Gastroesophageal sphincter (tissue), 4 donors: ENCODE measurements at regions not wholly inside any gene's neighbourhood (a gene's known extent, or its start where the extent isn't known, plus 50 kb on each side); places are given as distances from the start of the nearest gene placed in this dataset.

Source experiments
- ATAC-seq: fragments of 150-250 bp; one replicate; pipeline ENCODE4 v1.9.1; 2016; ENCODE audit warnings: mild to moderate bottlenecking, moderate library complexity
- H3K27ac ChIP-seq, 4 donors: fragments of 200-600 bp; sonication (generic) in 3 of 4; 1 replicate in 3 of 4; 2 replicates in 1 of 4; pipeline ENCODE4 v1.5.1; 2016 to 2019
- H3K27me3 ChIP-seq: fragments of 200-600 bp; sonication (generic); one replicate; pipeline ENCODE4 v1.5.1; 2019
- H3K36me3 ChIP-seq, 2 donors: fragments of 200-600 bp; sonication (generic); one replicate each; pipeline ENCODE4 v1.5.1; 2019; ENCODE audit warnings: control low read depth in 1 of 2
- H3K4me1 ChIP-seq, 3 donors: fragments of 200-600 bp; sonication (generic); 1 replicate in 2 of 3; 2 replicates in 1 of 3; pipeline ENCODE4 v1.5.1; 2016 to 2019; ENCODE audit warnings: control low read depth in 2 of 3
- H3K4me3 ChIP-seq, 2 donors: fragments of 200-600 bp; sonication (generic); one replicate each; pipeline ENCODE4 v1.5.1; 2019; ENCODE audit warnings: mild to moderate bottlenecking in 1 of 2, moderate library complexity in 1 of 2
- H3K9me3 ChIP-seq, 3 donors: fragments of 200-600 bp; sonication (generic); one replicate each; pipeline ENCODE4 v1.5.1; 2017 to 2019; ENCODE audit warnings: control low read depth in 2 of 3
- CTCF ChIP-seq, 4 experiments: fragments of 200-600 bp in 2 of 4; fragments of 450-650 bp in 2 of 4; sonication (generic) in 1 of 4; IDR thresholded peaks; one replicate each; pipeline ENCODE4 v1.5.1; 2017 to 2019; ENCODE audit warnings: antibody characterized with exemption in 4 of 4, mild to moderate bottlenecking in 2 of 4, moderate library complexity in 2 of 4
- EP300 ChIP-seq: sonication (generic); formaldehyde crosslinking; IDR thresholded peaks from one replicate; pipeline ENCODE4 v1.6.1; 2017; ENCODE audit warnings: antibody characterized with exemption, mild to moderate bottlenecking
- POLR2A ChIP-seq, 2 donors: fragments of 450-650 bp; IDR thresholded peaks; one replicate each; pipeline ENCODE4 v1.6.1; 2017; ENCODE audit warnings: antibody characterized with exemption in 2 of 2, mild to moderate bottlenecking in 2 of 2, moderate library complexity in 1 of 2
- POLR2AphosphoS5 ChIP-seq: sonication (generic); formaldehyde crosslinking; IDR thresholded peaks from one replicate; pipeline ENCODE4 v1.6.1; 2017; ENCODE audit warnings: antibody characterized with exemption
- WGBS, 2 donors: methylation state at CpG; one replicate each; pipeline ENCODE4 v1.1.5; 2018; ENCODE audit warnings: low coverage in 1 of 2; 5-methylcytosine and 5-hydroxymethylcytosine counted together

GRCh38 chrX:78388663-78389062 lies 61.3 kb upstream of the CYSLTR1 start:
- Histone ChIP-seq H3K4me1 (no peaks in the 10 kb centered on the region), H3K9me3 (peaks cover 0 to 1% (median 0%) of the 10 kb centered on the region in 3 donors), H3K27me3 (no peaks in the 10 kb centered on the region), H3K27ac (no peak overlapping the region), H3K4me3 (no peak overlapping the region), H3K36me3 (no peaks in the 10 kb centered on the region)
- TF ChIP-seq EP300 = no peak
- TF ChIP-seq POLR2A (IDR thresholded peaks at IDR 0.05) = no peak
- no peak for TF ChIP-seq POLR2AphosphoS5
- TF ChIP-seq CTCF (IDR thresholded peaks at IDR 0.05) = no peak
- ATAC-seq = no peak
- WGBS, 2 donors = 60 to 86% methylated on average over 1 of the region's 2 CpGs

DNA sequence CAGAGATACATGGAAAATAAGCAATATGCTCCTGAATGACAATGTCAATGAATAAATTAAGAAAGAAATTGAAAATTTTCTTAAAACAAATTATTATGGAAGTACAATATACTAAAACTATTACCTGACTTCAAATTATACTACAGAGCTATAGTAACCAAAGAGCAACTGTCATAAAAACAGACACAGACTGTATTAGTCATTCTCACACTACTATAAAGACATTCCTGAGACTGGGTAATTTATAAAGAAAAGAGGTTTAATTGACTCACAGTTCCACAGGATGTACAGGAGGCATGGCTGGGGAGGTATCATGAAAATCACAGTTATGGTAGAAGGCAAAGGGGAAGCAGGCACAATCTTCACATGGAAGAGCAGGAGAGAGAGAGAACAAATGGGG lies 60.0 kb upstream of the CYSLTR1 start:
- no peak for TF ChIP-seq EP300
- no peak for TF ChIP-seq POLR2AphosphoS5
- TF ChIP-seq POLR2A (IDR thresholded peaks at IDR 0.05) = no peak
- no peak for TF ChIP-seq CTCF (IDR thresholded peaks at IDR 0.05)

DNA sequence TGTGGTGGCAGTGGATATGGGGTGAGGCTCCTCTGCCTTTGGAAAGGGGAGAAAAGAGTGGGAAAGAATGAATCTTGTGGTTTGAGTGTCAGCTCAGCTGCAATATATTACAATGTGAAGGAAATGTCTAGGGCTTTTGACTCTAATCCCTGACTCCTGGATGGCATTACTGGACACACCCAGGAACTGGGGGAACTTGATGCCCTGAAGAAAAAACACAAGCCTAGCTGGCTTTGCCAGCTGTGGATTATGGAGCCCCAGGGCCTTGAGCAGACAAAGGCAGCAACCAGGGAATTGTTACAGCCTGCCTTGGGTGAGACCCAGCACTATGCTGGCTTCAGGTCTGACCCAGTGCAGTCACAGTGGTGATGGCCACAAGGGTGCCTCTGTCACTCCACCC lies 57.1 kb upstream of the CYSLTR1 start:
- Histone ChIP-seq H3K27me3 (no peaks in the 10 kb centered on the region), H3K4me3 (no peak overlapping the region), H3K4me1 (peaks cover 0 to under 1% (median 0%) of the 10 kb centered on the region in 3 donors), H3K27ac (no peak overlapping the region), H3K9me3 (peaks cover 0 to 1% (median 0%) of the 10 kb centered on the region in 3 donors), H3K36me3 (no peaks in the 10 kb centered on the region)
- TF ChIP-seq POLR2AphosphoS5 (no peak), CTCF (IDR thresholded peaks at IDR 0.05) (no peak), EP300 (no peak), POLR2A (IDR thresholded peaks at IDR 0.05) (no peak)
- no peak for ATAC-seq

More for the DNA sequence above, 60.0 kb upstream of the CYSLTR1 start:
- H3K27me3 ChIP-seq = no peaks in the 10 kb centered on the region
- H3K9me3 ChIP-seq = peaks cover 0 to 1% (median 0%) of the 10 kb centered on the region in 3 donors
- no peak overlapping the region for H3K4me3 ChIP-seq
- no peak overlapping the region for H3K27ac ChIP-seq
- H3K36me3 ChIP-seq = no peaks in the 10 kb centered on the region
- no peak for ATAC-seq
- H3K4me1 ChIP-seq = no peaks in the 10 kb centered on the region

DNA sequence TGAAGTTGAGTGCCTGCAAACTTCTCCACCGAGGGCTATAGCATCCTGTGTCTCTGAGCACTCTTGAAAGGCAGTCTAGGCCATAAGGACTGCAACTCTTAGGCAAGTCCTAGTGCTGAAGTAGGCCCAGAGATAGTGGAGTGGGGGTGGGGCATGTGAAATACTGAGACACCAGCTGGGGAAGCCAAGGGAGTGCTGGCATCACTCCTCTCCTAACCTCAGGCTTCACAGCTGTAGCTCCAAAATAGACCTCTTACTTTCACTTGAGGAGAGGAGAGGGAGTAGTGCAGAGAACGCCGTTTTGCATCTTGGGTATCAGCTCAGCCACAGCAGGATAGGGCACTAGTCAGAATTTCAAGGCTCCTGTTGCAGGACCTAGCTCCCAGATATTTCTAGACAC lies 56.2 kb upstream of the CYSLTR1 start:
- no peaks in the 10 kb centered on the region for H3K27me3 ChIP-seq
- ATAC-seq = no peak
- no CpG with 5 or more reads among the region's 3 CpGs for WGBS, 2 donors
- no peak for TF ChIP-seq EP300
- TF ChIP-seq POLR2AphosphoS5 = no peak
- no peak for TF ChIP-seq POLR2A (IDR thresholded peaks at IDR 0.05)
- no peak for TF ChIP-seq CTCF (IDR thresholded peaks at IDR 0.05)
- H3K4me1 ChIP-seq = peaks cover 0 to 9% (median 0%) of the 10 kb centered on the region in 3 donors
- no peaks in the 10 kb centered on the region for H3K36me3 ChIP-seq
- H3K9me3 ChIP-seq = peaks cover 0 to 1% (median 0%) of the 10 kb centered on the region in 3 donors
- no peak overlapping the region for H3K4me3 ChIP-seq
- no peak overlapping the region for H3K27ac ChIP-seq

DNA sequence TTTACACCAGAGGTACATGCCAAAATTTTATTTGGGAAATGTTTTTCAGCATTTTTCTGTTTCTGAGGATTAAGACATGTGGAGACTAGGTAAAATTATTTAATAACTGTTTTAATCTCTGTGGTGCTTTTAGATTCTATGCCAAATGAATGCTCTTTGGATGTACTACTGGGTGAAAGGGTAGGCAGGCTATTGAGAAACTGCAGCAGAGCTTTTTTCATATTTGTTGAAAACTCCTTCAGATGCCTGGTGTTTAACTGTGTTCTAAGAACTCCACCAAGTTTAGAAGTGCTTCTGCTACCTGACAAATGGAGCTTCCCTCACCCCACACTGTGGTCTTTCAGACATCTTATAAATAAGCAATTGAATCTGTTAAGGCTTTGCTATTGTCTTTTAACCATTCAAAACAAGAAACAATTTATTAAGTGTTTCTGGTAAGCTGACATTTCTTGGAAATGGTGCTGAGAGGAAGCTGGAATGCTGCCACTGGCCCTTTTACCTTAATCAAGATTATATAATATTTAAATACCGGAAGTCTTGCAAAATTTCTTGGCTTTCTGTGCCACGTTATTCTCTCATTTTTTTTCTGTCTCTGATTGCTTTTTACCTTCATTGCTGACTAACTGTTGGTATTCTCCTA lies 51.2 kb upstream of the CYSLTR1 start:
- no peaks in the 10 kb centered on the region for H3K36me3 ChIP-seq
- H3K27ac ChIP-seq = peak overlapping the region in 3 of 4 donors; percentile 13 to 60 (median 41)
- 11 to 28% methylated on average over 2 of the region's 2 CpGs for WGBS, 2 donors
- TF ChIP-seq CTCF (IDR thresholded peaks at IDR 0.05) (no peak), POLR2AphosphoS5 (peak; percentile 29), EP300 (no peak), POLR2A (IDR thresholded peaks at IDR 0.05) (no peak)
- H3K4me3 ChIP-seq = no peak overlapping the region
- H3K4me1 ChIP-seq = peaks cover 0 to 14% (median 0%) of the 10 kb centered on the region in 3 donors
- H3K9me3 ChIP-seq = no peaks in the 10 kb centered on the region
- H3K27me3 ChIP-seq = no peaks in the 10 kb centered on the region
- no peak for ATAC-seq
